ENCODE measurements at regions not wholly inside any gene's neighbourhood (a gene's known extent, or its start where the extent isn't known, plus 50 kb on each side); places are given as distances from the start of the nearest gene placed in this dataset.

DNA sequence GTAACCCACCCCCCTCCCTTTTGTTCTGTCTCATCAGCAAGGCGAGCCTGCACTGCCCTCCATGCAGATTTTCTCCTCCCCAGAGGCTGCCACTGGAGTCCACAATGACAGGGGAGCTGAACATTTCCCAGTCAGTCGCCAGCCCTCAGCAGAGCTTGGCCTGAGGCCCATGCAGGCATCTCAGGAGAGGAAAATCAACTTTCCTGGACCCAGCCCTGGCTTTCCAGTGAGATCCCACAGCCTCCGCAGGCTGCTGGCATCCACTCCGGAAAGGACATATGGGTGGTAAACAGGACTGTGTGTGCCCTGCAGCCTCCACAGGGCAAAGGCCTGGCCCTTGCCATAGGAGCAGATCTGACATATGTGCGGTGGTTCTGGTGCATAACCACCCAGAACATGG lies 253.8 kb downstream of the TNS1 start:
- FAIRE-seq: no peak

DNA sequence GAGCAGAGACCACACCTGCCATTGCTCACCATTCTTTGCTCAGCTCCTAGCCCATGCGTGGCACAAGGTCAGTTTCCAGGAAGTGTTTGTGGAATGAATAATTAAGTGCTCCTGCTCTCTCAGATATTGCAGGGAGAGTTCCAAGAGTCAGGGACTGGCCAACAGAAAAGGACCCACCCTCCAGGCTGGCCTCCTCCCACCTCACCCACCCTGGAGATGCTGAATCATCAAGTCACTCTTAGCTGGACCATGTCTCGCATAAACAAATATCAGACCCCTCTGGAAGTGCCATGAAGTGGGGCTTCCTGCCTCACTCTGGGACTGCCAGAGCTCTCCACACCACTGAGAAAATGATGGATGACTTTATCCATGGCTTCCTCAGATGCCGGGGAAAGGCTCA lies 256.0 kb downstream of the TNS1 start:
- no peak for FAIRE-seq

DNA sequence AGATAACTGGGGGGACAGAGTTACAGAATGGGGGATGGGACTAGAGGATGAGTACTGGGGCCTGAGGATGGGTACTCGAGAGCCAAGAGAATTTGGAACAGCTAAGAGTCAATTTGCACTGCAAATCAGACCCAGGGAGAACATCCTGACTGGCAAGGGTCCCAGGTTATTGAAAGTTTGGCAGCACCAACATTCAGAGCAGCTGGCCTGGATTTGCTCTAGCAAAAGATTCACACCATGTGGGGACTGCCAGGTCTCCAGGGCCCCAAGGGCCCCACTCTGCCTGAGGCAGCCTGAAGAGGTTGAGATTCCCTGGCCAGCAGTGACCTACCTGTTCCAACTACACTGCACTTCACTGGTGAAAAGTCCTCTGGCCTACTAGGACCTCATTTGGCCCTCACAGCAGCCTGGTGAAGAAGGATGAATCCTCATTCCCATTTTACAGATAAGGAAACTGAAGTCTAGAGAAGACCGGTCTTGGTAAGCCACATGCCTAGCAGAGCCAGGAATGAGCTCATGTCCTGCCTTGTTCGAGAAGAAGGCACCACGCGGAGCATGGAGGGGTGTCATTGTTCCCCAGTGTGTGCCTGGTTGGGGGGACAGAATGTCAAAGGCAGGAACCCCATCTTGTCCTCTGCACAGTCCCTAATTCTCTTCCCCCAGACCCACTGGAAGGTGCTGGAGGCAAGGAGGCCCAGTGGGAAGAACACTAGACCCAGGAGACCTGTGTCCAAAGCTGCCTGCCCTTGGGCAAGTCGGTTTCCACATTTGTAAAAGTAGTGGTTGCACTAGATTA lies 258.6 kb downstream of the TNS1 start:
- no peak for FAIRE-seq

DNA sequence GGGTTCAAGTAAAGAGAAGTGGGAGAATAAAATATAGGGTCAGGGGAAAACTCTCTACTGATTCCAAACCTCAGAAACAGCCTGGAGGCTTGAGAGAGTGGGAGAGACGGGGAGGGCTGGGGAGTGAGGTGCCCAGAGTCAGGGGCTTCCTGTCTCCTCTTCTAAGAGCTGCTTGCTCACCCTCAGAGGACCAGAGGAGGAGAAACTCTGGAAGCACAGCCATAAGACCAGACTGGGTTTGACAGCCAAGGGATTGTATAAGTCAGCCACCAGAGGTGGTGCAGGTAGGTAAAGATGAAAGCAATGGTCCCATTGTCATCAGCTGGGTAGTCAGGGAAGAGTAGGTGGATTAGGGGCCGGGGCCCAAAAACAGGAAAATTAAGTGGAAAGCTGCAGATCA lies 259.4 kb downstream of the TNS1 start:
- FAIRE-seq: no peak

DNA sequence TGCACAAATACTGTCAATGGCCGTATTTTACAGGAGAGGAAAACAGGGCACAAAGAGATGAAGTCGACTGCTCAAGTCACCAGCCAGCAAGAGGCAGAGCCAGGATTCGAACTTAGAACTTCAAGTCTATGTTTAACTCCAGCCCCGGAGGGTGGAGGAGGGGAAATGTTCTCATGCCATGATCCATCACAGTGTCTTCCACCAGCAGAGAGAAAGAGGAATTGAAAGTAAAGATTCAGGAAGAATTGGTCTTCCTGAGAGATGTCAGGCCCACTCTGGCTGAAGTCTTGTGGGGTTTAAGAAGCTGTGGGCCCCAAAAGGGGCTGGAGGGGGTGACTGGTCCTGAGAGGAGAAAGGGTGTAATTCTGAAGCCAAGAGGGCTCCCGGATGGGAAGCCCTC lies 260.0 kb downstream of the TNS1 start:
- FAIRE-seq: no peak

DNA sequence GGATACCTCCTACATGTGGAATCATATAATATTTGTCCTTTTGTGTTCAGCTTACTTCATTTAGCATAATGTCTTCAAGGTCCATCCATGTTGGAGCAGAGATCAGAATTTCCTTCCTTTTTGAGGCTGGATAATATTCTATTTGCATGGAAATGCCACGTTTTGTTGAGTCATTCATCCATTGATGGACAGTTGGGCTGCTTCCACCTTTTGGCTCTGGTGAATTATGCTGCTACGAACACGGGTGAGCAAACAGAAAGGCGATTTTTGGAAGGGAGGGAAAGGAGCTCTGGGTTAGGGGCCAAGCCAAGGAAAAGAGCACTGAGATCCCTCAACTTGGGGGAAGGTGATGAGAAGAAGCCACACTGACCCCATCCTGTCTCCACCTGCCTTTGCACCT lies 260.5 kb downstream of the TNS1 start:
- no peak for FAIRE-seq

DNA sequence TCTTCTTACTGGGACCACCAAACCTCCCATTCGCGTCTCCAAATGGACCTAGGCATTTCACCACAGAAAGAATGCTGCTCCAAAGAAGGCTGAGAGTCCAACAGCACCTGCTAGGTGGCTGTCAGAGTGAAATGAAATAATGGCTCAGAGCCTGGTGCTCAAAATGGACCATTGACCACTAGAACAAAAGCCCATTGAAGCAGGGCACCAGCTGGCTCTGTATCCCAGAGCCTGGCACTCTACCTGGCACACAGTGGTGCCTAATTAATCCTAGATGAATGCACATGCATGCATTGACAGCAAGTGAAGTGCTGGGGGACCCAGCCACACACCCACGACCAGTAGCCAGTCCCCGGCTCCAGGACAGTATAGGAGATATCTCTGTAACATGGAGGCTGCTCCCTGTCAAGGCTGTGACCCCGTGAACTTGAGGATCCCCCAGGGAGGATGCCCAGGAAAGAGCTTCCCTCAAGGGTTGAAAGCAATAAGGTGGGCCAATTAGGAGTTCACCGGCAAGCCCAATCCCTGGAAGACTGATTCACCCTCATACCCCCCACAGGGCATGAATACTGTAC lies 261.3 kb downstream of the TNS1 start:
- no peak for FAIRE-seq

DNA sequence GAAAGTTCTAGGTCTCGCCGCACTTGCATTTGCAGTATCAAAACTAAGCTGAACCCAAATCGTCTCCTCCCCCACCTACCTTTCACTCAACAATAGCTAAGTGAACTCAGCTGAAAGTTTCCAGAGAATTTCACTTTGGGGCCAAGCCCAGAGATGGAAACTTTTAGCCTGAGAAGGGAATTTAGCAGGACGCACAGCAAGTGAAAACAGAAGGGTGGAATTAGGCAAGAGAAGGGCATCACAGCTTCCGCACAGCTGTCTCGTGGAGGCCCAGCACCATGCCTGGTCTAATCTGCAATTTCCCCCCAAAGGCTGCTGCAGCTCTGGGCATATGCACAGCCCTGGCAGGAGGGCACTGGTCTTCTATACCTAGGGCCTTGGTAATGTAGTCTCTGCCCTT lies 262.0 kb downstream of the TNS1 start:
- FAIRE-seq: no peak

DNA sequence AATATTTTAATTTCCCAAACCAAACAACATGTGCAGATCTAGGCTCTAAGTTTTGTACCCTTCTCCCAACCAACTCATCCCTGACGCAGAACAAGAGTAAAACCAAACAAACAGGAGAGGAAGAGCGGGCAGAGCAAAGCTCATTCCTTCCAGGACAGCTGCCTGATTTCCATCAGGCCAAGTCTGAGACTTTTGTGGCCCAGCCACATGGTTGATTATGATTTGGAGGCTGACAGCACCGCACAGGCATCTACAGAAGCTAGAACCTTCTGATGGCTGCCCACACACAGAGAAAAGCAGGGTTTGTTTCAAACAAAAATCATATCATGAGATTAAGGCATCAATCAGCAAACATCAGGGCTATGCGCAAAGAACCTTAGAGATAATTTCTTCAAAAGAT lies 262.6 kb downstream of the TNS1 start:
- no peak for FAIRE-seq

DNA sequence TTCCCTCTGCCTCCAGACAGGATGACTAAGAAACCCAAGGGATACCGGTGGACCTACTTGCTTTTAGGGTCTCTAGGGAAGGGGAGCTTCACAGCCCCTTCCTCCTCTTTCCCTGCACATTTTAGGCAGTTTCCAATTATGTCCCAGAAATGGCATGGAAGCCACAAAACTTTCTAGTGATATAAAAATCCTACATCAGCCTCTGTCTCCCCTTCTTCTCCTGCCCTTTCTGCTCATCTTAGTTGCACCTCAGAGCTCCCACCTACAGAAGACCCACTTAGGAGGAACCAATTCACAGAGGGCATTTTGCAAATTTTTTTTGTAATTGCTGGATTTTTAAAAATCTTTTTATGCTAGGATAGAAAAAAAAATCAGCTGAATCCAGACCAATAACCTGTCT lies 263.1 kb downstream of the TNS1 start:
- FAIRE-seq: no peak

DNA sequence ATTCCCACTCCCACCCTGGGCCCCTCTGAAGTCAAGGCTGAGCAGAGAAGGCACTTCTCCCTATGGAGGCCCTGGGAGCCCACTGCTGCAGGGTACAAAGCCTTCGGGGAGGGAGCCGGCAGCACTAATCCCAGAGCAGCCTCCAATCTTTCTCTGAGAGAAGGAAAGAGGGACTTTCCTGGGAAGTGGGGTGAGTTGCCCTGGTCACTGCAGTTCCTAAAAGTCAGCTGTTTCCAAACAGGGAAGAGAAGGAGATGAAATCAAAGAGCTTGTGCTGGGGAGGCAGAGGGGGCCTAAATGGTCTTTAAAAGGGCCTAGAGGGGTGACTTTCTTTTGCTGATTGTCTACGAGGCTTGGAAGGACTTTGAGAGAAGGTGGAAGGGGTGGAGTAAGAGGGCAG lies 264.7 kb downstream of the TNS1 start:
- no peak for FAIRE-seq

DNA sequence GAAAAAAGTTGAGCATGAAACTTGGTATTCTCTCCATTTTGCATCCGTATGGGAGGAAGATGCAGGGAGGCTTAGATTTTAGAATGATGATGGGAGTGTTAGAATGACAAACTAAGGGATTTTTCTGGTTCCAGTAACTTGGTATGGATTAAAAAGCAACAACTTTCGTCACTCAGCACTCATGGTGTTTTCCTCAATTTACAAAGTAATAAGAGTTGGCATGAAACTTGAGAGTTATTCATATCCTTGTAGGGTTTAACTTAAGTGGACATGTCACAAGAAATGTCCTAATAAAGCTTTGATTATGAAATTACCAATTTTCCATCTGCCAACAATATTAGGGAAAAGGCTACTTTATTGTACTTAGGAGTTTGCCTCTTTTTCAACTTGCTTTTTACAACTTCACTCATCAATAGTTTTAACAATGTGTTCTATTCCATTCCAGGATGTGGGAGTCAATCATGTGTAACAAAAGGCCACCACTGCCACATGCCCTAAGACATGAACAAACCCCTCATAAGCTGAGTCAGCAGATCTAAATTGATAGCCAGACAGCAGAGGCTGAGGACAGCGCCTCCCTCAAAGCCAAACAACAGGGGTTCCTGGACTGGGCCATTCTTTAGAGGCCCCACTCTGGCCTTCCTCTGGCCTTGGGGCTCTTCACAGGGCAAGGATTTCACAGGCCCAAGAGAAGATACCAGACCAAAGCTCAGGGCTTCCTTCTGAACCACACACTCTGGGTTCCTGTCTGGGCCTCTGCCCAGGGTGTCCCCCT lies 265.8 kb downstream of the TNS1 start:
- no peak for FAIRE-seq

DNA sequence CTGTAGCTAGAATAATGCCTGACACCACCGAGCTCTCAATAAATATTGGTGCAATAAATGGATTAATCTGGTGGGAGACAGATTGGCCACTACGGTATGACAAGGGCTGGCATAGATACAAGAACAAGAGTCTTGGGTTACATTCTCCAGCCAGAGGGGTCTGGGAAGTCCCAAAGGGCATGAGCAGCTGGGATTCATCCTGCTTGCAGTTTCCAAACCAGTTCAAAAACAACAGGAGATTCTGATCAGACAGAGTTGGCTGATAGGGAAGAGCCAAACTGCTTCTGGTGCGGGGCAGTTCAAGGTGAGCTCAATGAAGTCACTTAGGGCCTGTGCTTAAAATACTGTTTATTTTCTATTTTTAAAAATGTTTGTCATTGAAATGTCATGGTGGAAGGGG lies 266.9 kb downstream of the TNS1 start:
- FAIRE-seq: no peak

DNA sequence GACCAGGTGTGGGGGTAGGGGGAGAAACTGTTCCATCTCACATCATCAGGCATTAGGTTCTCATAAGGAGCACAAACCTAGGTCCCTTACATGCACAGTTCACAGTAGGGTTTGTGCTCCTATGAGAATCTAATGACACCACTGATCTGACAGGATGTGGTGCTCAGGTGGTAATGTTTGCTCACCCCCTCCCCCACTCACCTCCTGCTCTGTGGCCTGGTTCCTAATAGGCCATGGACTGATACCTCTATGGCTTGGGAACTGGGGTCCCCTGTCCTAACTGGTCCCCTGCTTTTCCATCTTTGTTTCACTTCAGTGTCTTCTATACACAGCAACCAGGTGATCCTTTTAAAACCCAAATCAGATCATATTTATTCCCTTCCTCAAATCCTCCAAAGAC lies 267.8 kb downstream of the TNS1 start:
- FAIRE-seq: no peak

DNA sequence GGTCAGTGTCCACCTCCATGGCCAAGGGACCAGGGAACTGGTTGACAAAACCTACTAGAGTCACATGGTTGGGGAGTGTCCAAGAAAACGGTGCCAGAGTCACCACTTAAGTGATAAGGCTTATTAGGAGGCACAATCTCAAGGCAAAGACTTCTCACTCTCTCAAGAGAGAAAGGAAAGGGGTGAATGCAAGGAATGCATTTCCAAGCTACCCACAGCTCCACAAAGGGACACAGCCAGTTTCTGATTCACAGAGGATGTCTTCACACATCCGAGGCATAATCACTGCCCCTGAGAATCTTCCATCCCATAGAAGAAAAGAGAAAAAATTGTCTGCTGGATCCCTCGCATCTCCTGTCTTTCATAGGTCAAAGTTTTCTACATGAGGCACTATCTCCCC lies 269.3 kb downstream of the TNS1 start:
- FAIRE-seq: no peak

DNA sequence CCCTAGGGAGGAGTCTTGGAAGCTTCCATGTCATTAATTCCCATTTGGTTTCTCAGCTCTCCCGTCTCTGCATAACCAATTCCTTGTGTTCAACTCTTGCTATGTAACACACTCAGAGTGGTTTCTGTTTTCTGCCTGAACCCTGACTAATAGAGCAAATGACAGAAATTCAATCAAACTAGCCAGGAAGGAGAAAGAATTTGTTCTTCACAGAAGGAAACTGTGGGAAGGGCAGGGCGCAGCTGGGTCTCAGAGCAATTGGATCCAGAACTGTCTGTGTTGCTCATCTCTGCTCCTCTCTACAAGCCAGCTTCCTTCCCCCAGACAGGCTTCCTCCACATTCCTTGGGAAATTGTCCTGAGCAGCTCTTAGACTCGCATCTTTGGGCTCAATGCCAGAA lies 269.8 kb downstream of the TNS1 start:
- FAIRE-seq: no peak

DNA sequence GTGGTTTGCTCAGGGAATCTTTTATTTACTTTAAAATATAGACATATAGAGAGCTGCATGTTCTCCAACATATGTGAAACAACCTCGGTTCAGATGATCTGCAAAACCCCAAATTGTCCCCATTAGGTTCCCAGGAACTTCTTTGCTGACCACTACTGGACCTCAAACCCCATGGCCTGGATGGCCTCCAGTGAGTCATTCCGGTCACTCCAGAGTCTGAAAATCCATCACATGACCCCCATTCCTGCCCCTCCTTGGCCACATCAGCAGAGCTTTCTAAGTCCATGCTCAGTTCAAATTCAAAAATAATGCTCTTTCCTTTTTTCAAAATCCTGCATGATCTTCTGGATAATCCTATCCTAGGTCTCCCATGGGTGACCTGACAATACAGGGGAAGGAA lies 271.0 kb downstream of the TNS1 start:
- no peak for FAIRE-seq

DNA sequence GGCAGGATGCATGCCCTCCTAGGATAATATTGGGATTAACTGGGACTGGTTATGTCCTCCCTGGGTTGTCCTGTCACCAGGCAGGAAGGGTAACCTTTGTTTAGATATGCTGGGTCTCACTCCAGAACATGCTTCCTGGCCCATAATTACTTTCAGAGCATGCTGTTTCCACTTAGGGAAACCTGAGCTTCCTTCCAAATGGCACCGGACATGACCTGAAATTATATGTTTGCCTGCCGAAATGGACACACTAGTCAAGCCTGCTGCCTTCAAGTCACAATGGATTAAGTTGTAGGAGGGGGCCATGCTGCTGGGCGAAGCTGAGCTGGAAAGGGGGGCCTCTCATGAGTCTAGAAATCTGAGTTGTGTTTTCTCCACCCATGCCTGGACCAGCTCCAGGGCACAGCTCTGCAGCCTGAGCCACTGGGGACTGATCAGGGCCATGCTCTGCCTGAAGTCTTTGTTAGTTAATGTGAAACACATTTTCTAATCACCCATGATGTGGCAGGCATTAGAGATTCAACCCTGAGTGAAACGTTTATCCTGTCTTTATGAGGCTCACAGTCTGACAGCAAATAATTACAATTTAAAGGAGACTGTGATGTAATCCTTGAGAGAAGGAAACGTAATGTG lies 273.3 kb downstream of the TNS1 start:
- FAIRE-seq: no peak

DNA sequence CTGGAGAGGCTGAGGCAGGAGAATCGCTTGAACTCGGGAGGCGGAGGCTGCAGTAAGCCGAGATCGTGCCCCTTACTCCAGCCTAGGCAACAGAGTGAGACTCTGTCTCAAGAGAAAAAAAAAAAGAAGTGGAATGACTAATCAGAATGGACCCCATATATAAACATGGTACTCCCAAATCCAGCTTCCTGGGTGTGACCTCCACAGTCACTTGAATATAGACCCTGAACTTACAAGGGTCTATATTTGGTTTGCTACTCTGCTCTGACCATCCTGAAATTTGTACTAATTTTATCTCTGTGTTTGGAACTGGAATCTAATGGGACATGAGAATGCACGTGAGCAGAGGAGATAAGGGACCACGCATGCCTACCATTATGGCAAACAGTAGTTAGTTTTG lies 275.0 kb downstream of the TNS1 start:
- no peak for FAIRE-seq

DNA sequence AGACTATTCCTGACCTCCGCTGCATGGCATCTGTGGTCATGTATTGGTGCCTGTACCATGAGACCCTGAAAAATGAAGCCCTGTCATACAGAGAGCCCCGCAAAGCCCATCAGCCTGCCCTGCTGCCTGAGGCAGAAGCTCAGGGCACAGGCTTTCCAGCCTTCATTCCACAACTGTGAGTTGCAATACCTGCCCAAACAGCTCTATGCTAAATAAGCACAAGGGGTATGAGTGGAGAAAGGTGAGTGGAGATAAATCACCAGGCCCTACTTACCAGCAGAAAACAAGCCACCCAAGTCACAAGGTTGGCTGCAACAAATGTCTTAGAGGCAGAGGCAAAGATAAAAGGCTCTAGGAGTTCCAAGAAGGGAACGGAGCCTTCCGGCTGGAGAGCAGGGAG lies 277.4 kb downstream of the TNS1 start:
- FAIRE-seq: no peak

DNA sequence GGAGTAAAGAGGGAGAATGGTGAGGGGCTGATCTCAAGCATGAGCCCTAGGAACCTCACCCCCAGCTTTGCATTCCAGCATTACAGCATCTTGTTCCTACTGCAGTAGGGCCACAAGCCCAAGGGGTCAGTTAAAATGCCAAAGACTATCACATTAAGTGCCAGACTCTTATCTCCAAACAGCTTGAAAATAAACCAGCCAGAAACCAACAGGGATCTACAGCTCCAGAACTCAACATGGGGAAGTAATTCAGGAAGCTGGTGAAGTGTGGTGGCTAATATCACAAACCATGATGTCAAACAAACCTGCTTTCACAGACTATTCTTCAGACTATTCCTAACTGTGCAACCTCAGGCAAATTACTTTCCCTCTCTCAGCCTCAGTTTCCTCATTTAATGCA lies 278.3 kb downstream of the TNS1 start:
- no peak for FAIRE-seq

DNA sequence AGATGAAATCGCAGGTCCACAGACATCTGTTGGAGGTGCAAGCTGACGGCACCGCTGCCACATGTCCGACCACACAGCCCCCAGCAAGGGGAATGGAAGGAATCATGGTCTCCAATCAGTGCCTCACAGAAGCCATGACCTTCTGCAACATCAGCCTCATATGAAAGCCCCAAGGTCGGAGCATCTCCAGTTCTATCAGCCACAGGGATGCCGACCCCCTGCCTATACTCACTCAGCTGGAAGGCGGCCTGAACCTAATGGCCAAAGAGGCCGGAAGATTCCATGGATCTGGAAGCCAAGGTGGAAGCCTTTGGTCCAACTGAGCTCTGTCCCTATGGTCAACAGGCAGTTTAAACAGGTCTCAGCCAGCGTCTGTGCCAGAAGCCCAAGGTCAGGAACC lies 278.8 kb downstream of the TNS1 start:
- no peak for FAIRE-seq

DNA sequence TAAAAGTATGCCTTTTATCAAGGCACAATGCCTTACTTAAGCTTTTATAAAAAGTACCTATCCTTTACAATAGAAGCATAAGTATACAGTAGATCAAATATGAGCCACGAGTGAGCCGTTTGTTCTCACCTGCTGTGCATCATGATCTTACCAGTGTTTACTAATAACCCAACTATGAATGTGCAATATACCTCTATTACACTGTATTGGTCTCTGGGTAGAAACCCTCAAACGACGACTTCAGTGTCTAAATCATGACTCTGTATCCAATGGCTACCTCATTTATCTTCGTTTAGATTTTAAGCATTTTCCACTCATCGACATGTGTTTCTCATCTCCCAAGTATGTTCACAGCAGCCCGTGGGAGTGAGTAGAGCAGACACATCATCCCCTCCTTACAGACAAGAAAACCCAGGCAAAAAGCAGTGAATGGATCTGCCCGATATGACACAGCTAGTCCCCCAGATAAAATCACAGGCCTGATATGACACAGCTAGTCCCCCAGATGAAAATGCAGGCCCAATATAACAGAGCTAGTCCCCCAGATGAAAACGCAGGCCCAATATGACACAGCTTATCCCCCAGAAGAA lies 279.8 kb downstream of the TNS1 start:
- no peak for FAIRE-seq
